WI38 (cell line): ENCODE measurements at regions not wholly inside any gene's neighbourhood (a gene's known extent, or its start where the extent isn't known, plus 50 kb on each side); places are given as distances from the start of the nearest gene placed in this dataset.

Source experiments
- H3K4me3 ChIP-seq: 2 replicates; pipeline ENCODE4 v1.5.1; 2011; ENCODE audit warnings: low read depth, mild to moderate bottlenecking, control low read depth, low read length
- CTCF ChIP-seq: IDR thresholded peaks from 2 replicates; pipeline ENCODE4 v1.5.1; 2012; ENCODE audit warnings: low read depth, mild to moderate bottlenecking, control low read depth, low read length

GRCh38 chr18:22684268-22684667 is 248.9 kb upstream of the RBBP8 start:
- no peak for TF ChIP-seq CTCF
- H3K4me3 ChIP-seq, result no peak overlapping the region

GRCh38 chr18:22685788-22686187 is 247.3 kb upstream of the RBBP8 start:
- TF ChIP-seq CTCF, result no peak
- H3K4me3 ChIP-seq, result no peak overlapping the region

- no peak for TF ChIP-seq CTCF
- H3K4me3 ChIP-seq, result no peak overlapping the region
Measured at GRCh38 chr18:22687892-22688680, 245.0 kb upstream of the RBBP8 start.

GRCh38 chr18:22688877-22689496 is 244.1 kb upstream of the RBBP8 start:
- no peak for TF ChIP-seq CTCF
- no peak overlapping the region for H3K4me3 ChIP-seq

- TF ChIP-seq CTCF, result no peak
- no peak overlapping the region for H3K4me3 ChIP-seq
Measured at GRCh38 chr18:22689712-22690111, 243.4 kb upstream of the RBBP8 start.

GRCh38 chr18:22690556-22690955 is 242.6 kb upstream of the RBBP8 start:
- no peak for TF ChIP-seq CTCF
- H3K4me3 ChIP-seq, result no peak overlapping the region

- H3K4me3 ChIP-seq, result no peak overlapping the region
- no peak for TF ChIP-seq CTCF
Measured at GRCh38 chr18:22691946-22692710, 241.0 kb upstream of the RBBP8 start.
